SK-N-SH treated with all-trans-retinoic acid at 6 μM for 48 hours (cell line): ENCODE measurements at regions not wholly inside any gene's neighbourhood (a gene's known extent, or its start where the extent isn't known, plus 50 kb on each side); places are given as distances from the start of the nearest gene placed in this dataset.

Source experiments
- ATAC-seq: fragments of 200-7000 bp; cut with Tn5 transposase; 3 replicates; pipeline ENCODE4 v1.9.1; 2020; ENCODE audit warnings: mild to moderate bottlenecking, moderate library complexity
- ARNTL ChIP-seq: fragments of 450-650 bp; formaldehyde crosslinking; IDR thresholded peaks from 2 replicates; pipeline ENCODE4 v1.5.0; 2020; ENCODE audit warnings: low read depth, mild to moderate bottlenecking, moderate library complexity, borderline replicate concordance
- CSDC2 ChIP-seq: fragments of 250-450 bp; sonication (Bioruptor Pico); IDR thresholded peaks from 2 replicates; pipeline ENCODE4 v1.5.0; 2020; ENCODE audit warnings: mild to moderate bottlenecking, moderate library complexity
- ESRRG ChIP-seq: fragments of 250-450 bp; sonication (Bioruptor Pico); IDR thresholded peaks from 2 replicates; pipeline ENCODE4 v1.6.1; 2021; ENCODE audit warnings: mild to moderate bottlenecking
- GLIS3 ChIP-seq: fragments of 250-450 bp; sonication (Bioruptor Pico); IDR thresholded peaks from 2 replicates; pipeline ENCODE4 v1.5.0; 2020; ENCODE audit warnings: mild to moderate bottlenecking, moderate library complexity
- ISL1 ChIP-seq: fragments of 250-450 bp; sonication (Bioruptor Pico); IDR thresholded peaks from 2 replicates; pipeline ENCODE4 v2.1.2; 2022; ENCODE audit warnings: mild to moderate bottlenecking, moderate library complexity
- OSR1 ChIP-seq: fragments of 250-450 bp; sonication (Bioruptor Pico); IDR thresholded peaks from 2 replicates; pipeline ENCODE4 v1.8.0; 2022; ENCODE audit warnings: moderate library complexity, mild to moderate bottlenecking, inconsistent platforms
- PPARA ChIP-seq: fragments of 250-450 bp; sonication (Bioruptor Pico); IDR thresholded peaks from 2 replicates; pipeline ENCODE4 v1.5.0; 2020; ENCODE audit warnings: mild to moderate bottlenecking, borderline replicate concordance
- RARB ChIP-seq: fragments of 250-450 bp; sonication (Bioruptor Pico); IDR thresholded peaks from 2 replicates; pipeline ENCODE4 v1.8.0; 2021; ENCODE audit warnings: mild to moderate bottlenecking, moderate library complexity
- SNAI2 ChIP-seq: fragments of 250-450 bp; sonication (Bioruptor Pico); IDR thresholded peaks from 2 replicates; pipeline ENCODE4 v1.5.0; 2020; ENCODE audit warnings: mild to moderate bottlenecking, moderate library complexity
- TCF4 ChIP-seq: fragments of 250-450 bp; sonication (Bioruptor Pico); IDR thresholded peaks from 2 replicates; pipeline ENCODE4 v1.8.0; 2021; ENCODE audit warnings: mild to moderate bottlenecking, moderate library complexity, borderline replicate concordance
- ZC3H10 ChIP-seq: fragments of 250-450 bp; sonication (Bioruptor Pico); IDR thresholded peaks from 2 replicates; pipeline ENCODE4 v1.5.1; 2021; ENCODE audit warnings: mild to moderate bottlenecking, moderate library complexity
- ZFP3 ChIP-seq: fragments of 250-450 bp; sonication (Bioruptor Pico); IDR thresholded peaks from 2 replicates; pipeline ENCODE4 v1.5.0; 2020; ENCODE audit warnings: mild to moderate bottlenecking, moderate library complexity
- ZNF565 ChIP-seq: fragments of 450-650 bp; formaldehyde crosslinking; conservative IDR thresholded peaks from 2 replicates; pipeline ENCODE4 v1.5.0; 2020; ENCODE audit warnings: low read depth, mild to moderate bottlenecking, moderate library complexity
- ZNF70 ChIP-seq: fragments of 450-650 bp; formaldehyde crosslinking; IDR thresholded peaks from 2 replicates; pipeline ENCODE4 v1.5.0; 2020; ENCODE audit warnings: mild to moderate bottlenecking, moderate library complexity
- ZNF8 ChIP-seq: fragments of 450-650 bp; formaldehyde crosslinking; IDR thresholded peaks from 2 replicates; pipeline ENCODE4 v1.5.0; 2020; ENCODE audit warnings: mild to moderate bottlenecking, moderate library complexity
- TF ChIP-seq, protein P1 (sequence below): fragments of 250-450 bp; sonication (Bioruptor Pico); IDR thresholded peaks from 2 replicates; pipeline ENCODE4 v1.5.0; 2020; ENCODE audit warnings: mild to moderate bottlenecking, moderate library complexity
- TF ChIP-seq, protein P2 (sequence below): fragments of 250-450 bp; sonication (Bioruptor Pico); IDR thresholded peaks from 2 replicates; pipeline ENCODE4 v1.5.1; 2021; ENCODE audit warnings: mild to moderate bottlenecking, moderate library complexity
- TF ChIP-seq, protein P3 (sequence below): fragments of 250-450 bp; sonication (Bioruptor Pico); IDR thresholded peaks from 2 replicates; pipeline ENCODE4 v1.8.0; 2020; ENCODE audit warnings: mild to moderate bottlenecking, moderate library complexity, borderline replicate concordance
- TF ChIP-seq, protein P4 (sequence below): fragments of 250-450 bp; sonication (Bioruptor Pico); IDR thresholded peaks from 2 replicates; pipeline ENCODE4 v1.5.1; 2020; ENCODE audit warnings: low read depth, mild to moderate bottlenecking, moderate library complexity
- TF ChIP-seq, protein P5 (sequence below): fragments of 250-450 bp; sonication (Bioruptor Pico); IDR thresholded peaks from 2 replicates; pipeline ENCODE4 v1.8.0; 2021; ENCODE audit warnings: low read depth, mild to moderate bottlenecking, moderate library complexity, borderline replicate concordance

DNA sequence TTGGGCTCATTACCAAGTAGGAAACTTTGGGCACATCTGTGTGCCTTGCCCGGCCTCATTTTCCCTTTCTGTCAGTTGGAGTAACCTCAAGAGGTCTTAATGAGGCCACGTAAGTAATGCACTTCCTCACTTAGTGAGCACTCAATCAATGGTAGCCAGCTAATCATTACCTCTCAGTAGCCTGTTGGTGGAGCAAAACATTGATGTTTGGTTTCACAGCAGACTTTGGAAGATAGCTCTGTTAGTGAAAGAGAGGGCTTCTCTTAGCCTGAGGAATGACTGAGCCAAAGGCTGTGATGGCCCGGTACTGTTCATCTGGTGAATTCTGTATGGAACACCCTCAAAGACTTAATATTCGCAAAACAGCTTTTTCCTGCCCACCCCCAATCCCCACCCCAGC, 55.9 kb upstream of the ID4 start:
- TF ChIP-seq, protein P1, sequence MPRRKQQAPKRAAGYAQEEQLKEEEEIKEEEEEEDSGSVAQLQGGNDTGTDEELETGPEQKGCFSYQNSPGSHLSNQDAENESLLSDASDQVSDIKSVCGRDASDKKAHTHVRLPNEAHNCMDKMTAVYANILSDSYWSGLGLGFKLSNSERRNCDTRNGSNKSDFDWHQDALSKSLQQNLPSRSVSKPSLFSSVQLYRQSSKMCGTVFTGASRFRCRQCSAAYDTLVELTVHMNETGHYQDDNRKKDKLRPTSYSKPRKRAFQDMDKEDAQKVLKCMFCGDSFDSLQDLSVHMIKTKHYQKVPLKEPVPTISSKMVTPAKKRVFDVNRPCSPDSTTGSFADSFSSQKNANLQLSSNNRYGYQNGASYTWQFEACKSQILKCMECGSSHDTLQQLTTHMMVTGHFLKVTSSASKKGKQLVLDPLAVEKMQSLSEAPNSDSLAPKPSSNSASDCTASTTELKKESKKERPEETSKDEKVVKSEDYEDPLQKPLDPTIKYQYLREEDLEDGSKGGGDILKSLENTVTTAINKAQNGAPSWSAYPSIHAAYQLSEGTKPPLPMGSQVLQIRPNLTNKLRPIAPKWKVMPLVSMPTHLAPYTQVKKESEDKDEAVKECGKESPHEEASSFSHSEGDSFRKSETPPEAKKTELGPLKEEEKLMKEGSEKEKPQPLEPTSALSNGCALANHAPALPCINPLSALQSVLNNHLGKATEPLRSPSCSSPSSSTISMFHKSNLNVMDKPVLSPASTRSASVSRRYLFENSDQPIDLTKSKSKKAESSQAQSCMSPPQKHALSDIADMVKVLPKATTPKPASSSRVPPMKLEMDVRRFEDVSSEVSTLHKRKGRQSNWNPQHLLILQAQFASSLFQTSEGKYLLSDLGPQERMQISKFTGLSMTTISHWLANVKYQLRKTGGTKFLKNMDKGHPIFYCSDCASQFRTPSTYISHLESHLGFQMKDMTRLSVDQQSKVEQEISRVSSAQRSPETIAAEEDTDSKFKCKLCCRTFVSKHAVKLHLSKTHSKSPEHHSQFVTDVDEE (CRISPR knock-in tag) = no peak
- TF ChIP-seq, all 23 proteins: peak for 0
- ATAC-seq = no peak

DNA sequence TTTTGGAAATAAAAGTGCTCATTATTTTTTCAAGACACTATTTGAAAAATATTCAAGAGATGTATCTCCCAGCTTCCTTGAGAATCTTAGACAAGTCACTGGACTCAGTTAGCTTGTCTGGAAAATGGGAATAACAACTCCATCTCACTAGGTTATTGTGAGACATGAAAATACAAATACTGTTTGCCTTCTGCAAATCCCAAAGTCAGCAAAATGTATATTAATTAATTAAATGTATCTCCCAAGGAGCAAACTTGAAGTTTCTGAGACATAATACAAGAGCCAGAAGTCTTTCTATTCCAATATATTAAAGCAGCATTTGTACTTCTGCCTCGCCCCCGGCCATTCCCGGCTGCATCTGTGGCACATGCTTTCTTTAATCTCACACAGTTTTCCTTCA, 54.6 kb upstream of the ID4 start:
- TF ChIP-seq ZNF70 (CRISPR knock-in tag) = no peak
- TF ChIP-seq, protein P2, sequence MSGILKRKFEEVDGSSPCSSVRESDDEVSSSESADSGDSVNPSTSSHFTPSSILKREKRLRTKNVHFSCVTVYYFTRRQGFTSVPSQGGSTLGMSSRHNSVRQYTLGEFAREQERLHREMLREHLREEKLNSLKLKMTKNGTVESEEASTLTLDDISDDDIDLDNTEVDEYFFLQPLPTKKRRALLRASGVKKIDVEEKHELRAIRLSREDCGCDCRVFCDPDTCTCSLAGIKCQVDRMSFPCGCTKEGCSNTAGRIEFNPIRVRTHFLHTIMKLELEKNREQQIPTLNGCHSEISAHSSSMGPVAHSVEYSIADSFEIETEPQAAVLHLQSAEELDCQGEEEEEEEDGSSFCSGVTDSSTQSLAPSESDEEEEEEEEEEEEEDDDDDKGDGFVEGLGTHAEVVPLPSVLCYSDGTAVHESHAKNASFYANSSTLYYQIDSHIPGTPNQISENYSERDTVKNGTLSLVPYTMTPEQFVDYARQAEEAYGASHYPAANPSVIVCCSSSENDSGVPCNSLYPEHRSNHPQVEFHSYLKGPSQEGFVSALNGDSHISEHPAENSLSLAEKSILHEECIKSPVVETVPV = no peak
- TF ChIP-seq, protein P3, sequence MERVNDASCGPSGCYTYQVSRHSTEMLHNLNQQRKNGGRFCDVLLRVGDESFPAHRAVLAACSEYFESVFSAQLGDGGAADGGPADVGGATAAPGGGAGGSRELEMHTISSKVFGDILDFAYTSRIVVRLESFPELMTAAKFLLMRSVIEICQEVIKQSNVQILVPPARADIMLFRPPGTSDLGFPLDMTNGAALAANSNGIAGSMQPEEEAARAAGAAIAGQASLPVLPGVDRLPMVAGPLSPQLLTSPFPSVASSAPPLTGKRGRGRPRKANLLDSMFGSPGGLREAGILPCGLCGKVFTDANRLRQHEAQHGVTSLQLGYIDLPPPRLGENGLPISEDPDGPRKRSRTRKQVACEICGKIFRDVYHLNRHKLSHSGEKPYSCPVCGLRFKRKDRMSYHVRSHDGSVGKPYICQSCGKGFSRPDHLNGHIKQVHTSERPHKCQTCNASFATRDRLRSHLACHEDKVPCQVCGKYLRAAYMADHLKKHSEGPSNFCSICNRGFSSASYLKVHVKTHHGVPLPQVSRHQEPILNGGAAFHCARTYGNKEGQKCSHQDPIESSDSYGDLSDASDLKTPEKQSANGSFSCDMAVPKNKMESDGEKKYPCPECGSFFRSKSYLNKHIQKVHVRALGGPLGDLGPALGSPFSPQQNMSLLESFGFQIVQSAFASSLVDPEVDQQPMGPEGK = no peak
- TF ChIP-seq, protein P1 (CRISPR knock-in tag) = no peak
- TF ChIP-seq ARNTL (CRISPR knock-in tag) = no peak
- no peak for TF ChIP-seq ISL1 (CRISPR knock-in tag)
- no peak for TF ChIP-seq SNAI2 (CRISPR knock-in tag)
- TF ChIP-seq GLIS3 (CRISPR knock-in tag) = no peak
- TF ChIP-seq ZFP3 (CRISPR knock-in tag) = no peak
- TF ChIP-seq ZNF8 (CRISPR knock-in tag) = no peak
- no peak for TF ChIP-seq PPARA (CRISPR knock-in tag)
- no peak for TF ChIP-seq RARB (CRISPR knock-in tag)
- TF ChIP-seq, protein P4, sequence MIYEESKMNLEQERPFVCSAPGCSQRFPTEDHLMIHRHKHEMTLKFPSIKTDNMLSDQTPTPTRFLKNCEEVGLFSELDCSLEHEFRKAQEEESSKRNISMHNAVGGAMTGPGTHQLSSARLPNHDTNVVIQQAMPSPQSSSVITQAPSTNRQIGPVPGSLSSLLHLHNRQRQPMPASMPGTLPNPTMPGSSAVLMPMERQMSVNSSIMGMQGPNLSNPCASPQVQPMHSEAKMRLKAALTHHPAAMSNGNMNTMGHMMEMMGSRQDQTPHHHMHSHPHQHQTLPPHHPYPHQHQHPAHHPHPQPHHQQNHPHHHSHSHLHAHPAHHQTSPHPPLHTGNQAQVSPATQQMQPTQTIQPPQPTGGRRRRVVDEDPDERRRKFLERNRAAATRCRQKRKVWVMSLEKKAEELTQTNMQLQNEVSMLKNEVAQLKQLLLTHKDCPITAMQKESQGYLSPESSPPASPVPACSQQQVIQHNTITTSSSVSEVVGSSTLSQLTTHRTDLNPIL = no peak
- TF ChIP-seq OSR1 (CRISPR knock-in tag) = no peak
- TF ChIP-seq, protein P5, sequence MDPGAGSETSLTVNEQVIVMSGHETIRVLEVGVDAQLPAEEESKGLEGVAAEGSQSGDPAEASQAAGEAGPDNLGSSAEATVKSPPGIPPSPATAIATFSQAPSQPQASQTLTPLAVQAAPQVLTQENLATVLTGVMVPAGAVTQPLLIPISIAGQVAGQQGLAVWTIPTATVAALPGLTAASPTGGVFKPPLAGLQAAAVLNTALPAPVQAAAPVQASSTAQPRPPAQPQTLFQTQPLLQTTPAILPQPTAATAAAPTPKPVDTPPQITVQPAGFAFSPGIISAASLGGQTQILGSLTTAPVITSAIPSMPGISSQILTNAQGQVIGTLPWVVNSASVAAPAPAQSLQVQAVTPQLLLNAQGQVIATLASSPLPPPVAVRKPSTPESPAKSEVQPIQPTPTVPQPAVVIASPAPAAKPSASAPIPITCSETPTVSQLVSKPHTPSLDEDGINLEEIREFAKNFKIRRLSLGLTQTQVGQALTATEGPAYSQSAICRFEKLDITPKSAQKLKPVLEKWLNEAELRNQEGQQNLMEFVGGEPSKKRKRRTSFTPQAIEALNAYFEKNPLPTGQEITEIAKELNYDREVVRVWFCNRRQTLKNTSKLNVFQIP (CRISPR knock-in tag) = no peak
- TF ChIP-seq ZC3H10 (CRISPR knock-in tag) = no peak
- TF ChIP-seq CSDC2 (CRISPR knock-in tag) = no peak
- no peak for TF ChIP-seq ZNF565 (CRISPR knock-in tag)
- no peak for TF ChIP-seq ESRRG (CRISPR knock-in tag)
- TF ChIP-seq TCF4 = no peak
- ATAC-seq = no peak
